GM23338 (cell line): ENCODE measurements at regions not wholly inside any gene's neighbourhood (a gene's known extent, or its start where the extent isn't known, plus 50 kb on each side); places are given as distances from the start of the nearest gene placed in this dataset.

Source experiments
- ATAC-seq: fragments of 200-7000 bp; cut with Tn5 transposase; 3 replicates; pipeline ENCODE4 v1.9.1; 2020
- DNase-seq: peaks from one replicate; pipeline ENCODE4 v3.0.0-alpha.2; 2015; ENCODE audit warnings: low spot score
- H2AFZ ChIP-seq: fragments of 200-600 bp; sonication (generic); 2 replicates; pipeline ENCODE4 v1.8.0; 2016; ENCODE audit warnings: antibody characterized with exemption, mild to moderate bottlenecking, moderate library complexity
- H3F3A ChIP-seq: fragments of 200-600 bp; sonication (generic); replicated peaks from 2 replicates; pipeline ENCODE4 v1.8.0; 2017; ENCODE audit warnings: antibody characterized with exemption, mixed run types, low read depth
- H3K27ac ChIP-seq: fragments of 200-600 bp; sonication (generic); 2 replicates; pipeline ENCODE4 v1.6.1; 2016; ENCODE audit warnings: low read depth
- H3K27me3 ChIP-seq: fragments of 200-600 bp; sonication (generic); 2 replicates; pipeline ENCODE4 v1.8.0; 2016; ENCODE audit warnings: mild to moderate bottlenecking, mixed run types, moderate library complexity; ENCODE audit not compliant: insufficient read depth
- H3K36me3 ChIP-seq: fragments of 200-600 bp; sonication (generic); 2 replicates; pipeline ENCODE4 v1.8.0; 2016; ENCODE audit warnings: mild to moderate bottlenecking; ENCODE audit not compliant: insufficient read depth
- H3K4me1 ChIP-seq: fragments of 200-600 bp; sonication (generic); 2 replicates; pipeline ENCODE4 v1.8.0; 2016; ENCODE audit warnings: mild to moderate bottlenecking, moderate library complexity; ENCODE audit not compliant: insufficient read depth
- H3K4me2 ChIP-seq: fragments of 200-600 bp; sonication (generic); 2 replicates; pipeline ENCODE4 v1.7.1; 2017; ENCODE audit warnings: mixed run types
- H3K4me3 ChIP-seq: fragments of 200-600 bp; sonication (generic); 2 replicates; pipeline ENCODE4 v1.6.1; 2016; ENCODE audit warnings: mixed run types
- H3K79me2 ChIP-seq: fragments of 200-600 bp; sonication (generic); replicated peaks from 2 replicates; pipeline ENCODE4 v1.8.0; 2017; ENCODE audit warnings: mild to moderate bottlenecking; ENCODE audit not compliant: insufficient read depth
- H3K9me2 ChIP-seq: fragments of 200-600 bp; sonication (generic); 2 replicates; pipeline ENCODE4 v1.8.0; 2017; ENCODE audit not compliant: insufficient read depth
- H4K20me1 ChIP-seq: fragments of 200-600 bp; sonication (generic); replicated peaks from 2 replicates; pipeline ENCODE4 v1.8.0; 2017; ENCODE audit warnings: mild to moderate bottlenecking; ENCODE audit not compliant: insufficient read depth
- H3K27ac Mint-ChIP-seq: 2 replicates; pipeline ENCODE4 v1.8.0; 2020; ENCODE audit warnings: inconsistent platforms, mild to moderate bottlenecking, moderate library complexity, mixed read lengths
- H3K27me3 Mint-ChIP-seq: 3 replicates; pipeline ENCODE4 v1.8.0; 2022; ENCODE audit warnings: low read depth, mild to moderate bottlenecking, moderate library complexity, mixed read lengths, inconsistent platforms; ENCODE audit not compliant: insufficient read depth, poor library complexity
- H3K36me3 Mint-ChIP-seq: 3 replicates; pipeline ENCODE4 v1.8.0; 2021; ENCODE audit warnings: low read depth, mild to moderate bottlenecking, inconsistent platforms, moderate library complexity, mixed read lengths
- H3K4me1 Mint-ChIP-seq: 3 replicates; pipeline ENCODE4 v1.8.0; 2020; ENCODE audit warnings: mild to moderate bottlenecking, inconsistent platforms, mixed read lengths
- H3K4me3 Mint-ChIP-seq: 3 replicates; pipeline ENCODE4 v1.8.0; 2021; ENCODE audit warnings: moderate library complexity, mild to moderate bottlenecking, inconsistent platforms, mixed read lengths
- H3K9me3 Mint-ChIP-seq: 3 replicates; pipeline ENCODE4 v1.8.0; 2020; ENCODE audit warnings: moderate library complexity, mild to moderate bottlenecking, inconsistent platforms, mixed read lengths
- CREB1 ChIP-seq: fragments of 250-450 bp; sonication (Bioruptor Pico); IDR thresholded peaks from 2 replicates; pipeline ENCODE4 v1.5.0; 2020; ENCODE audit warnings: low read depth, mild to moderate bottlenecking, moderate library complexity
- EZH2 ChIP-seq: fragments of 200-600 bp; sonication (generic); IDR thresholded peaks from one replicate; pipeline ENCODE4 v1.8.0; 2017; ENCODE audit warnings: antibody characterized with exemption, mild to moderate bottlenecking, low read depth; ENCODE audit not compliant: unreplicated experiment
- JUNB ChIP-seq: IDR thresholded peaks from one replicate; pipeline ENCODE4 v1.6.1; 2016; ENCODE audit warnings: antibody characterized with exemption; ENCODE audit not compliant: unreplicated experiment
- NANOG ChIP-seq: IDR thresholded peaks from 2 replicates; pipeline ENCODE4 v1.6.1; 2016; ENCODE audit warnings: antibody characterized with exemption, borderline replicate concordance
- POLR2AphosphoS5 ChIP-seq: IDR thresholded peaks from 2 replicates; pipeline ENCODE4 v1.6.1; 2016; ENCODE audit warnings: antibody characterized with exemption, low read depth
- STAT1 ChIP-seq: IDR thresholded peaks from one replicate; pipeline ENCODE4 v1.6.1; 2016; ENCODE audit warnings: antibody characterized with exemption; ENCODE audit not compliant: unreplicated experiment
- ZNF331 ChIP-seq: fragments of 250-450 bp; sonication (Bioruptor Pico); IDR thresholded peaks from 2 replicates; pipeline ENCODE4 v1.5.0; 2020; ENCODE audit warnings: low read depth, mild to moderate bottlenecking, moderate library complexity
- TF ChIP-seq, protein P1 (sequence below): fragments of 250-450 bp; sonication (Bioruptor Pico); IDR thresholded peaks from 2 replicates; pipeline ENCODE4 v1.5.0; 2020; ENCODE audit warnings: mild to moderate bottlenecking, moderate library complexity
- TF ChIP-seq, protein P2 (sequence below), 2 experiments: fragments of 200-600 bp in 1 of 2; sonication (generic) in 1 of 2; conservative IDR thresholded peaks; 2 replicates each; pipeline versions ENCODE4 v1.5.1 to v1.6.1; 2016 to 2017; ENCODE audit warnings: antibody characterized with exemption in 2 of 2, low read depth in 2 of 2, mild to moderate bottlenecking in 2 of 2, moderate library complexity in 1 of 2
- TF ChIP-seq, protein P3 (sequence below): IDR thresholded peaks from 2 replicates; pipeline ENCODE4 v1.6.1; 2016; ENCODE audit warnings: antibody characterized with exemption

- no peak for ATAC-seq
- Histone ChIP-seq H4K20me1 (no peaks in the 10 kb centered on the region), H3K27ac (no peak overlapping the region)
Measured at GRCh38 chr5:121640298-121640697, 211.4 kb upstream of the FTMT start.

GRCh38 chr5:121658221-121658620 is 193.5 kb upstream of the FTMT start:
- H3K9me3 Mint-ChIP-seq, result peaks cover 7% of the 10 kb centered on the region; the same call in 2 of the 3 replicates
- H3K27ac ChIP-seq, result no peak overlapping the region
- H3K9me2 ChIP-seq, result no peaks in the 10 kb centered on the region
- ATAC-seq (no peak), DNase-seq (no peak)
- no peak overlapping the region for H2AFZ ChIP-seq
- no peaks in the 10 kb centered on the region for H3F3A ChIP-seq
- H3K4me1 Mint-ChIP-seq, result no peaks in the 10 kb centered on the region
- H3K27ac Mint-ChIP-seq, result no peak overlapping the region
- no peaks in the 10 kb centered on the region for H3K36me3 Mint-ChIP-seq
- H4K20me1 ChIP-seq, result no peaks in the 10 kb centered on the region
- H3K79me2 ChIP-seq, result no peaks in the 10 kb centered on the region
- H3K4me3 ChIP-seq, result no peak overlapping the region
- H3K4me3 Mint-ChIP-seq, result no peak overlapping the region
- no peaks in the 10 kb centered on the region for H3K4me1 ChIP-seq
- no peaks in the 10 kb centered on the region for H3K27me3 ChIP-seq
- no peaks in the 10 kb centered on the region for H3K36me3 ChIP-seq
- H3K4me2 ChIP-seq, result no peak overlapping the region
- H3K27me3 Mint-ChIP-seq, result no peaks in the 10 kb centered on the region
- no peak for TF ChIP-seq ZNF331
- TF ChIP-seq, protein P1, sequence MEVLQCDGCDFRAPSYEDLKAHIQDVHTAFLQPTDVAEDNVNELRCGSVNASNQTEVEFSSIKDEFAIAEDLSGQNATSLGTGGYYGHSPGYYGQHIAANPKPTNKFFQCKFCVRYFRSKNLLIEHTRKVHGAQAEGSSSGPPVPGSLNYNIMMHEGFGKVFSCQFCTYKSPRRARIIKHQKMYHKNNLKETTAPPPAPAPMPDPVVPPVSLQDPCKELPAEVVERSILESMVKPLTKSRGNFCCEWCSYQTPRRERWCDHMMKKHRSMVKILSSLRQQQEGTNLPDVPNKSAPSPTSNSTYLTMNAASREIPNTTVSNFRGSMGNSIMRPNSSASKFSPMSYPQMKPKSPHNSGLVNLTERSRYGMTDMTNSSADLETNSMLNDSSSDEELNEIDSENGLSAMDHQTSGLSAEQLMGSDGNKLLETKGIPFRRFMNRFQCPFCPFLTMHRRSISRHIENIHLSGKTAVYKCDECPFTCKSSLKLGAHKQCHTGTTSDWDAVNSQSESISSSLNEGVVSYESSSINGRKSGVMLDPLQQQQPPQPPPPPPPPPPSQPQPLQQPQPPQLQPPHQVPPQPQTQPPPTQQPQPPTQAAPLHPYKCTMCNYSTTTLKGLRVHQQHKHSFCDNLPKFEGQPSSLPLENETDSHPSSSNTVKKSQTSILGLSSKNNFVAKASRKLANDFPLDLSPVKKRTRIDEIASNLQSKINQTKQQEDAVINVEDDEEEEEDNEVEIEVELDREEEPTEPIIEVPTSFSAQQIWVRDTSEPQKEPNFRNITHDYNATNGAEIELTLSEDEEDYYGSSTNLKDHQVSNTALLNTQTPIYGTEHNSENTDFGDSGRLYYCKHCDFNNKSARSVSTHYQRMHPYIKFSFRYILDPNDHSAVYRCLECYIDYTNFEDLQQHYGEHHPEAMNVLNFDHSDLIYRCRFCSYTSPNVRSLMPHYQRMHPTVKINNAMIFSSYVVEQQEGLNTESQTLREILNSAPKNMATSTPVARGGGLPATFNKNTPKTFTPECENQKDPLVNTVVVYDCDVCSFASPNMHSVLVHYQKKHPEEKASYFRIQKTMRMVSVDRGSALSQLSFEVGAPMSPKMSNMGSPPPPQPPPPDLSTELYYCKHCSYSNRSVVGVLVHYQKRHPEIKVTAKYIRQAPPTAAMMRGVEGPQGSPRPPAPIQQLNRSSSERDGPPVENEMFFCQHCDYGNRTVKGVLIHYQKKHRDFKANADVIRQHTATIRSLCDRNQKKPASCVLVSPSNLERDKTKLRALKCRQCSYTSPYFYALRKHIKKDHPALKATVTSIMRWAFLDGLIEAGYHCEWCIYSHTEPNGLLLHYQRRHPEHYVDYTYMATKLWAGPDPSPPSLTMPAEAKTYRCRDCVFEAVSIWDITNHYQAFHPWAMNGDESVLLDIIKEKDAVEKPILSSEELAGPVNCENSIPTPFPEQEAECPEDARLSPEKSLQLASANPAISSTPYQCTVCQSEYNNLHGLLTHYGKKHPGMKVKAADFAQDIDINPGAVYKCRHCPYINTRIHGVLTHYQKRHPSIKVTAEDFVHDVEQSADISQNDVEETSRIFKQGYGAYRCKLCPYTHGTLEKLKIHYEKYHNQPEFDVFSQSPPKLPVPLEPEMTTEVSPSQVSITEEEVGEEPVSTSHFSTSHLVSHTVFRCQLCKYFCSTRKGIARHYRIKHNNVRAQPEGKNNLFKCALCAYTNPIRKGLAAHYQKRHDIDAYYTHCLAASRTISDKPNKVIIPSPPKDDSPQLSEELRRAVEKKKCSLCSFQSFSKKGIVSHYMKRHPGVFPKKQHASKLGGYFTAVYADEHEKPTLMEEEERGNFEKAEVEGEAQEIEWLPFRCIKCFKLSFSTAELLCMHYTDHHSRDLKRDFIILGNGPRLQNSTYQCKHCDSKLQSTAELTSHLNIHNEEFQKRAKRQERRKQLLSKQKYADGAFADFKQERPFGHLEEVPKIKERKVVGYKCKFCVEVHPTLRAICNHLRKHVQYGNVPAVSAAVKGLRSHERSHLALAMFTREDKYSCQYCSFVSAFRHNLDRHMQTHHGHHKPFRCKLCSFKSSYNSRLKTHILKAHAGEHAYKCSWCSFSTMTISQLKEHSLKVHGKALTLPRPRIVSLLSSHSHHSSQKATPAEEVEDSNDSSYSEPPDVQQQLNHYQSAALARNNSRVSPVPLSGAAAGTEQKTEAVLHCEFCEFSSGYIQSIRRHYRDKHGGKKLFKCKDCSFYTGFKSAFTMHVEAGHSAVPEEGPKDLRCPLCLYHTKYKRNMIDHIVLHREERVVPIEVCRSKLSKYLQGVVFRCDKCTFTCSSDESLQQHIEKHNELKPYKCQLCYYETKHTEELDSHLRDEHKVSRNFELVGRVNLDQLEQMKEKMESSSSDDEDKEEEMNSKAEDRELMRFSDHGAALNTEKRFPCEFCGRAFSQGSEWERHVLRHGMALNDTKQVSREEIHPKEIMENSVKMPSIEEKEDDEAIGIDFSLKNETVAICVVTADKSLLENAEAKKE (CRISPR knock-in tag), result no peak
- no peak for TF ChIP-seq NANOG
- no peak for TF ChIP-seq STAT1
- TF ChIP-seq, protein P2, sequence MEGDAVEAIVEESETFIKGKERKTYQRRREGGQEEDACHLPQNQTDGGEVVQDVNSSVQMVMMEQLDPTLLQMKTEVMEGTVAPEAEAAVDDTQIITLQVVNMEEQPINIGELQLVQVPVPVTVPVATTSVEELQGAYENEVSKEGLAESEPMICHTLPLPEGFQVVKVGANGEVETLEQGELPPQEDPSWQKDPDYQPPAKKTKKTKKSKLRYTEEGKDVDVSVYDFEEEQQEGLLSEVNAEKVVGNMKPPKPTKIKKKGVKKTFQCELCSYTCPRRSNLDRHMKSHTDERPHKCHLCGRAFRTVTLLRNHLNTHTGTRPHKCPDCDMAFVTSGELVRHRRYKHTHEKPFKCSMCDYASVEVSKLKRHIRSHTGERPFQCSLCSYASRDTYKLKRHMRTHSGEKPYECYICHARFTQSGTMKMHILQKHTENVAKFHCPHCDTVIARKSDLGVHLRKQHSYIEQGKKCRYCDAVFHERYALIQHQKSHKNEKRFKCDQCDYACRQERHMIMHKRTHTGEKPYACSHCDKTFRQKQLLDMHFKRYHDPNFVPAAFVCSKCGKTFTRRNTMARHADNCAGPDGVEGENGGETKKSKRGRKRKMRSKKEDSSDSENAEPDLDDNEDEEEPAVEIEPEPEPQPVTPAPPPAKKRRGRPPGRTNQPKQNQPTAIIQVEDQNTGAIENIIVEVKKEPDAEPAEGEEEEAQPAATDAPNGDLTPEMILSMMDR (conservative IDR thresholded peaks at IDR 0.05; ENCODE audit: low read depth in 2 of 2), result no peak
- TF ChIP-seq, protein P3, sequence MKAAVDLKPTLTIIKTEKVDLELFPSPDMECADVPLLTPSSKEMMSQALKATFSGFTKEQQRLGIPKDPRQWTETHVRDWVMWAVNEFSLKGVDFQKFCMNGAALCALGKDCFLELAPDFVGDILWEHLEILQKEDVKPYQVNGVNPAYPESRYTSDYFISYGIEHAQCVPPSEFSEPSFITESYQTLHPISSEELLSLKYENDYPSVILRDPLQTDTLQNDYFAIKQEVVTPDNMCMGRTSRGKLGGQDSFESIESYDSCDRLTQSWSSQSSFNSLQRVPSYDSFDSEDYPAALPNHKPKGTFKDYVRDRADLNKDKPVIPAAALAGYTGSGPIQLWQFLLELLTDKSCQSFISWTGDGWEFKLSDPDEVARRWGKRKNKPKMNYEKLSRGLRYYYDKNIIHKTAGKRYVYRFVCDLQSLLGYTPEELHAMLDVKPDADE, result no peak
- no peak for TF ChIP-seq EZH2
- no peak for TF ChIP-seq CREB1 (CRISPR knock-in tag)

More at GRCh38 chr5:121640298-121640697, 211.4 kb upstream of the FTMT start:
- Mint-ChIP-seq H3K4me3 (no peak overlapping the region), H3K36me3 (no peaks in the 10 kb centered on the region), H3K27me3 (no peaks in the 10 kb centered on the region), H3K9me3 (peaks cover 2% of the 10 kb centered on the region; the same call in 1 of the 3 replicates), H3K4me1 (peaks cover 2% of the 10 kb centered on the region; the same call in 2 of the 3 replicates), H3K27ac (no peak overlapping the region)
- Histone ChIP-seq H3K27me3 (no peaks in the 10 kb centered on the region), H3K9me2 (0 out of 2 replicates have a peak, but pooled peaks cover 5% of the 10 kb centered on the region), H3K4me2 (no peak overlapping the region), H3F3A (no peaks in the 10 kb centered on the region), H2AFZ (no peak overlapping the region), H3K4me1 (peaks cover 3% of the 10 kb centered on the region; the same call in 1 of the 2 replicates), H3K36me3 (no peaks in the 10 kb centered on the region), H3K4me3 (no peak overlapping the region), H3K79me2 (no peaks in the 10 kb centered on the region)
- TF ChIP-seq JUNB (no peak), ZNF331 (no peak), POLR2AphosphoS5 (no peak), NANOG (no peak)
- TF ChIP-seq, protein P3, result no peak
- no peak for DNase-seq
